ENCODE measurements at regions not wholly inside any gene's neighbourhood (a gene's known extent, or its start where the extent isn't known, plus 50 kb on each side); places are given as distances from the start of the nearest gene placed in this dataset.

DNA sequence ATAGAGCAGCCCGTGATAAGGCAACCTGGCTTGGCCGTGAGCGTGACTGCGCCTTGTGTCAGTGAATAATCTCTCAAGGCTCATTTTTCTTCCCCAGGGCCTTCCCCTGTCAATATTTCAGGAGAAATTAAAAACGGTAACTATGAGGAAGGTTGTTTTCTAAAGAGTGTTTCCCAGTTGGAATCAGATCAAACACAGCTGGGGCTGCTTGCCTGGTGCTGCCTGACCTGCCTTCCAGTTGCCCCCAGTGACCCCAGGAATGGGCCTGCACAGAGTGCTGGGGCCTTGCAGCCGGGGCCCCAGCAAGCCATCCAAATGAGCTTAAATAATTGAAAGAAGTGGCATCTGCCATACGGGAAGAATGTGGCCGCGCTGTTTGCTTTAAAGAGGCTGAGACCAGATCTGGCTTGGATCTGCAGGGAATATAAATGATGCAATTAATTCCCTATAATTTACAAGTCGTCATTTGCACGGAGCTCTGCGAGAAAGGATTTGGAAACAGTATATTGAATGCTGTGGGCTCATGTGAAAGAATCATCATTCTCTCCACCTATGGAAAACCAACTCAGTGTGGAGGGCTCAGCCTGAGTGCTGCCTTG lies 203.9 kb downstream of the C1orf94 start:
- H3K4me2 ChIP-seq (ENCODE audit: insufficient read depth, low read length), result no peak overlapping the region
- FAIRE-seq (no peak), DNase-seq (ENCODE audit: extremely low read depth in 1 of 4, low spot score in 3 of 4) (no peak), ATAC-seq (no peak)
- intact Hi-C loops (cut with micrococcal nuclease) (no loop called here), in situ Hi-C loops (cut with MboI) (no loop called here)
- H3K9me3 ChIP-seq (replicated peaks; ENCODE audit: control insufficient read depth, insufficient read depth, low read depth, low read length), result no peaks in the 10 kb centered on the region; the same call in 1 of the 2 replicates
- H3K4me1 ChIP-seq (replicated peaks in 1 of 2; ENCODE audit: control insufficient read depth in 2 of 2, insufficient read depth in 2 of 2, low read length in 2 of 2), result peaks cover 0 to 10% of the 10 kb centered on the region in 2 experiments; a peak in 2 of 5 replicates
- no peaks in the 10 kb centered on the region for H4K20me1 ChIP-seq (replicated peaks; ENCODE audit: control insufficient read depth, insufficient read depth, low read length)
- H3K79me2 ChIP-seq (ENCODE audit: control insufficient read depth, insufficient read depth, low read length), result no peaks in the 10 kb centered on the region
- H3K4me3 ChIP-seq, result no peak overlapping the region
- ChIA-PET CTCF (ENCODE audit: low intra/inter-chr PET ratio) (no interaction called here), POLR2A (no interaction called here)
- H3K9ac ChIP-seq (ENCODE audit: insufficient read depth in 1 of 2, low read depth in 2 of 2, low read length in 2 of 2), result no peak overlapping the region
- no peaks in the 10 kb centered on the region for H3K36me3 ChIP-seq (ENCODE audit: control insufficient read depth, insufficient read depth, low read length)
- TF ChIP-seq, protein P1, sequence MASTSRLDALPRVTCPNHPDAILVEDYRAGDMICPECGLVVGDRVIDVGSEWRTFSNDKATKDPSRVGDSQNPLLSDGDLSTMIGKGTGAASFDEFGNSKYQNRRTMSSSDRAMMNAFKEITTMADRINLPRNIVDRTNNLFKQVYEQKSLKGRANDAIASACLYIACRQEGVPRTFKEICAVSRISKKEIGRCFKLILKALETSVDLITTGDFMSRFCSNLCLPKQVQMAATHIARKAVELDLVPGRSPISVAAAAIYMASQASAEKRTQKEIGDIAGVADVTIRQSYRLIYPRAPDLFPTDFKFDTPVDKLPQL (IDR thresholded peaks at IDR 0.05; ENCODE audit: extremely low read depth, insufficient read length), result no peak
- no peak for TF ChIP-seq NR2C2 (CRISPR knock-in tag; IDR thresholded peaks at IDR 0.05)
- TF ChIP-seq NR2C2 (tag; IDR thresholded peaks at IDR 0.05), result no peak
- no peak for TF ChIP-seq SMARCA4 (IDR thresholded peaks at IDR 0.05)
- no peak for TF ChIP-seq ZSCAN29 (IDR thresholded peaks at IDR 0.05)
- TF ChIP-seq, protein P2, sequence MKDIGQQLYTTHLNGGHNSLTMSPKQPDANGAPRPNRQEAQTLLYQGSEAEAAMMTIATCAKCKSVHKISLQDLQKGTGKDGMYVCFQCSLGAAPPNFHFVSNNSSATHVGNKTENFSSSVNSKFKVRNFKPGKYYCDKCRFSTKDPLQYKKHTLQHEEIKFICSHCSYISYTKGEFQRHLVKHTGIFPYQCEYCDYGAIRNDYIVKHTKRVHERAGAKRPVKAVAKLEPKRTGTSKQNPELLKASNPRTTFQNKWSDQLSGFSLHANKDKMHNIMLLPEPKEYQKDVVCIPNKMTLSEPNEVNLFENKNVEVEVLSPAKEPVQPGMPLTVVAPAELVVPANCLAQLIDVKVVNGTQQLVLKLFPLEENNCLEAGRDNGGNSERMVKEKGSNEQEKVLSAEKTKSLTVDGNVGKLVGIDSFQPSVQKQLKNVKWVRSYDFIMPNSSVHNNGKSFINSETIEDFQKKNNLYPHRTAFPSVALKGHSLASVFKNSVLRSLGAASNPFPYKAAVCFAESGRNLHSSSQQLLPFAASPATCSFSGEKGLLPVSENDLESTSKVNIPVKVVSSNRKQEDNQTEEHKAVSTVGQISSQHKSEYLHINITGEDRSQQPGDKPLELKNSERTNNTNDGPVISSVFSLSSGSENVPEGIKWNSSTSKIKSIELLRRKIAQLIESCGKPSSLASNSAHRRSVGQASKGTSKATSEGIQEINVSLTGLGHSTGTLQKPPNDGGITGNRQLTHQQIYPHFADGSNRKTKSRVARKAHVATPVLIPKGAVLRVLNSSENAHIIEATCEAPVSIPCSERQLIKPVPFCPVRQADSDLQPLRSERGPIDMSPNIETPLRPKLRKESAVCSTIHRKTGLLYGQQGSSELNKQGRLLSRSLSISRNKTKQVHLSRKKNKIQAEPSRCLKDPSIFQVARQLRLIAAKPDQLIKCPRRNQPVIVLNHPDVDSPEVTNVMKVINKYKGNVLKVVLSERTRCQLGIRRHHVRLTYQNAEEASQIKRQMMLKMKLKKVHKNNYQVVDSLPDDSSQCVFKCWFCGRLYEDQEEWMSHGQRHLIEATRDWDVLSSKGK (CRISPR knock-in tag; IDR thresholded peaks at IDR 0.05), result no peak
- TF ChIP-seq NFXL1 (CRISPR knock-in tag; IDR thresholded peaks at IDR 0.05), result no peak
- TF ChIP-seq, protein P3, sequence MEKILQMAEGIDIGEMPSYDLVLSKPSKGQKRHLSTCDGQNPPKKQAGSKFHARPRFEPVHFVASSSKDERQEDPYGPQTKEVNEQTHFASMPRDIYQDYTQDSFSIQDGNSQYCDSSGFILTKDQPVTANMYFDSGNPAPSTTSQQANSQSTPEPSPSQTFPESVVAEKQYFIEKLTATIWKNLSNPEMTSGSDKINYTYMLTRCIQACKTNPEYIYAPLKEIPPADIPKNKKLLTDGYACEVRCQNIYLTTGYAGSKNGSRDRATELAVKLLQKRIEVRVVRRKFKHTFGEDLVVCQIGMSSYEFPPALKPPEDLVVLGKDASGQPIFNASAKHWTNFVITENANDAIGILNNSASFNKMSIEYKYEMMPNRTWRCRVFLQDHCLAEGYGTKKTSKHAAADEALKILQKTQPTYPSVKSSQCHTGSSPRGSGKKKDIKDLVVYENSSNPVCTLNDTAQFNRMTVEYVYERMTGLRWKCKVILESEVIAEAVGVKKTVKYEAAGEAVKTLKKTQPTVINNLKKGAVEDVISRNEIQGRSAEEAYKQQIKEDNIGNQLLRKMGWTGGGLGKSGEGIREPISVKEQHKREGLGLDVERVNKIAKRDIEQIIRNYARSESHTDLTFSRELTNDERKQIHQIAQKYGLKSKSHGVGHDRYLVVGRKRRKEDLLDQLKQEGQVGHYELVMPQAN (IDR thresholded peaks at IDR 0.05; ENCODE audit: borderline replicate concordance), result no peak
- H2AFZ ChIP-seq (ENCODE audit: low read depth, low read length), result no peak overlapping the region
- no peak overlapping the region for H3K27ac ChIP-seq (ENCODE audit: extremely low read depth, low read depth, low read length)
- H3K9me1 ChIP-seq (ENCODE audit: control insufficient read depth, insufficient read depth, low read length), result no peaks in the 10 kb centered on the region
- no peaks in the 10 kb centered on the region for H3K27me3 ChIP-seq (ENCODE audit: control insufficient read depth in 2 of 2, insufficient read depth in 2 of 2, low read length in 2 of 2)
- BruUV-seq (replicated peaks), result no TSS peak
- 22% methylated on average over 12 of the region's 12 CpGs for WGBS (ENCODE audit: insufficient coverage, low coverage, missing lambda C conversion rate)

All from K562 (cell line).